GM12872 (cell line): ENCODE measurements at regions not wholly inside any gene's neighbourhood (a gene's known extent, or its start where the extent isn't known, plus 50 kb on each side); places are given as distances from the start of the nearest gene placed in this dataset.

ENCODE experiments used
- TF ChIP-seq, protein P1 (sequence below): IDR thresholded peaks from 3 replicates; pipeline ENCODE4 v1.5.1; 2011; ENCODE audit warnings: low read depth, mild to moderate bottlenecking, low read length, moderate library complexity; ENCODE audit not compliant: insufficient read depth

DNA sequence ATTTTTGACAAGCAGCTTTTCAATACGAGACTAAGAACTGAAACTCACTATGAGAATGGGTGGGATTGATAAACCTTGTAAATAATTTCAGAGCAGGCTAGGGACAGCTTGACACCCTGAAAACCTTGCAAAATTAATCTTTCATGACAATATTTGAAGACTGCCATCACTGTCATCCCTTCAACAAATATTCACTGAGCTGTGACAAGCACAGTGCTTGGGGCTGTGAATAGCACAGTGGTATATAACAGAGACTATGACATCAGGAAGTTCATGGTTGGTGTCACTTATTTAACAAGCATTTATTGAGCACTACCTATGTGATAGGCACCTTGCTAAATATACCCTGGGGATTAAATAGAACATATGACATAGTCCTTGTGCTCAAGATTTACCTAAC lies 741.0 kb upstream of the RIOK2 start:
- TF ChIP-seq, protein P1, sequence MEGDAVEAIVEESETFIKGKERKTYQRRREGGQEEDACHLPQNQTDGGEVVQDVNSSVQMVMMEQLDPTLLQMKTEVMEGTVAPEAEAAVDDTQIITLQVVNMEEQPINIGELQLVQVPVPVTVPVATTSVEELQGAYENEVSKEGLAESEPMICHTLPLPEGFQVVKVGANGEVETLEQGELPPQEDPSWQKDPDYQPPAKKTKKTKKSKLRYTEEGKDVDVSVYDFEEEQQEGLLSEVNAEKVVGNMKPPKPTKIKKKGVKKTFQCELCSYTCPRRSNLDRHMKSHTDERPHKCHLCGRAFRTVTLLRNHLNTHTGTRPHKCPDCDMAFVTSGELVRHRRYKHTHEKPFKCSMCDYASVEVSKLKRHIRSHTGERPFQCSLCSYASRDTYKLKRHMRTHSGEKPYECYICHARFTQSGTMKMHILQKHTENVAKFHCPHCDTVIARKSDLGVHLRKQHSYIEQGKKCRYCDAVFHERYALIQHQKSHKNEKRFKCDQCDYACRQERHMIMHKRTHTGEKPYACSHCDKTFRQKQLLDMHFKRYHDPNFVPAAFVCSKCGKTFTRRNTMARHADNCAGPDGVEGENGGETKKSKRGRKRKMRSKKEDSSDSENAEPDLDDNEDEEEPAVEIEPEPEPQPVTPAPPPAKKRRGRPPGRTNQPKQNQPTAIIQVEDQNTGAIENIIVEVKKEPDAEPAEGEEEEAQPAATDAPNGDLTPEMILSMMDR, result no peak

DNA sequence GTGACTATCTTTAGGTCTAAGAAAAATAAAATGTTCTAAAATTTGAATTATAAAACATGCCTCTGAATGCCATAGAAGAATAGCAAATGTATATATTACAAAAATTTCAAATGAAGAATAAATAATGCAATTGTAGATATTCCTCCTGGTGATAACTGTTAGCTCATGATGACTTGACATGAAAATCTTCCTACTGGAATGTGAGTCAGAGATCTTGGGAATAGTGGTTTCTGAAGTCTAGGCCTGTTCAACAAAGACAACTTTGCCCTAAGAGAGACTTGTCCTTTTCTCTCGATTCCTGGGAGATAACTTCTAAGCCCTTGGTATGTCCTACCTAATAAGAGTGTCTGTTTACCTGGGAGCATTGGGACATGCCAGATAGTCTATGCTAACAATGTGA lies 746.3 kb upstream of the RIOK2 start:
- TF ChIP-seq, protein P1, result no peak

DNA sequence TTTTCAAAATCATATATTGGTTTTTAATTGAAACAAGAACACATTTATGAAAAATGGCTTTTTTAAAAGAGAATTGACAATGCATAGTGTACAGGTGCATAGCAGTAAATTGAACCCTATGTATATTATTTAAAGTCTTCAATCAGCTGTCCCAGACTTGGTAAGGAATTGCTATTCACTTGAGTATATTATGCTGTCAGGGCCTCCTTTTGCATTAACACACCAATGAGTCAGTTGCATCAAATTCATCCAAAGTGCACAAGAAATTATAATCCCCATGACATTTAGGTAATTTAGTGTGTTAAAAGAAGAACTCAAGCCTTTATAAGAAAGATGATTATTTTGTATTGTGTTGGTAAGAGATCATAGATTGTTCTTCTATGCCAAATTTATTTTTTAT lies 748.8 kb upstream of the RIOK2 start:
- TF ChIP-seq, protein P1, result no peak

DNA sequence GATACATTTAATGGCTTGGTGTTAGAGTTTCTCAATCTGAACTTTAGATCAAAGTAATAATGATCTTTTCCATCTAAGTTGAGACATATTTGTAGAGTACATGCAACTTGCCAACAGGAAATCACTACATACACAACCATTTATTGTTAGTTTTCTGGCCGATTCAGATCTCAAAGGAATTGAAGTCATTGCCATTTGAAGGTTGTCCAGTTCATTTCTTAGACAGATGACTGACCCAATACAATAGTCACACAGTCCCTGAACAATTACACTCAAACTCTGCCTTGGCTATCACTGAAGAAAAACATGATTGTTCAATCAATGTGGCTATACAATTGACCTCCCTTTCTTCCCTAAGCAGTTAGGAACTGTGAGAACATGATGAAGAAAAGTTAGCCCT lies 753.2 kb upstream of the RIOK2 start:
- TF ChIP-seq, protein P1, result no peak

DNA sequence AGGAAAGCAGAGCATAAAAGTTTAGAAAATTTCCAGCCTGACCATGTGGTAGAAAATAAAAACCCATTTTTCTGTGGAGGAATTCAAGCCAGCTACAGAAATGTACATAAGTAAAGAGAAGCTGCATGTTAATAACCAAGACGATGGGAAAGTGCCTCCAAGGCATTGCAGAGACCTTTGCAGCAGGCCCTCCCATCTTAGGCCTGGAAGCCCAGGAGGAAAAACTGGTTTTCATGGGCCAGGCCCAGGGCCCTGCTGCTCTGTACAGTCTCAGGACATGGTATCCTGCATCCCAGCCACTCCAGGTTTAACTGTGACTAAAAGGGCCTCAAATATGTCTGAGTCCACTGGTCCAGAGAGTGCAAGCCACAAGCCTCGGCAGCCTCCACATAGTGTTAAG lies 754.8 kb upstream of the RIOK2 start:
- TF ChIP-seq, protein P1, result no peak

DNA sequence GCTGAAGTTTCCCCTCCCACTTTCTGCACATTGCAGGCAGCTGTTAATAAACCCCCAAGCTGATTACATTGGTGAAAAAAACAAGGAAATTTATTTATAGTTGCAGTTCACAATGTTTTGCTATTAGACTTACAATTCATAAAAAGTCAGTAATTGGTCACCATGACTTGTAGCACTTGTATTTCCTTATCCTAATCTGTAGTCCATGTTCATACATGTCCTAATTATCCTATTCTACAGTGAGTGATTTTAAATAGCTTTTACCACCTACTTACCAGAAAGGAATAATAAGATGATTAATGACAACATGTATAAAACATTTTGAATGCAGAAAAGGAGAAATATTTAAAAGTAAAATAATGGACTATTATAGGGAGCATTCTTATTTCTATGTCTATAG lies 760.0 kb upstream of the RIOK2 start:
- TF ChIP-seq, protein P1, result no peak

DNA sequence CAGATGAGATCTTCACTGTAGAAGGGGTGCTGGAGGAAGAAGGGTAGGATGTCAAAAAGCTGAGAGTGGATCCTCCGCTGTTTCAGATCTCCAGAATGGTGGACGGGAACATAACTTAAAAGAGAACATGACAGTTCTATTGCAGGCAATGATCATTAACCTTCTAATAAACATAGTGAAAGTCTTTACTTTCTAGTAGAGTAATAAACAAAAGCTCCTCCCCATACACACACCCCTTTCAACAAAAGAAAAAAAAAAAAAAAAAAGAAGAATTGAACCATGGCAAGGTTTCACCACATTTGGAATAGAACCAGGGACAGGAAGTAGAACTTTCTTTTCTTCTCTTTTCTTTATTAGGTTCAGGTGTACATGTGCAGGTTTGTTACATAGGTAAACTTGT lies 768.1 kb upstream of the RIOK2 start:
- TF ChIP-seq, protein P1, result no peak

DNA sequence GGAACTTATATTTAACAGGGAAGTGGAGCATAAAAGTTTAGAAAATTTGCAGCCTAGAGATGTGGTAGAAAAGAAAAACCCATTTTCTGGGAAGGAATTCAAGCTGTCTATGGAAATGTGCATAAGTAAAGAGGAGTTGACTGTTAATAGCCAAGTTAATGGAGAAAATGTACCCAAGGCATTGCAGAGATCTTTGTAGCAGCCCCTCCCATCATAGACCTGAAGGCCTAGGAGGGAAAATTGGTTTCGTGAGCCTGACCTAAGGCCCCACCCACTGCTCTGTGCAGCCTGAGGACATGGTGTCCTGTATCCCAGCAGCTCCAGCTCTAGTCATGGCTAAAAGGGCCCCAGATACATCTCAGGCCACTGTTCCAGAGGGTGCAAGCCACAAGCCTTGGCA lies 772.4 kb upstream of the RIOK2 start:
- TF ChIP-seq, protein P1, result no peak
